Karpas-422 (cell line): ENCODE measurements at regions not wholly inside any gene's neighbourhood (a gene's known extent, or its start where the extent isn't known, plus 50 kb on each side); places are given as distances from the start of the nearest gene placed in this dataset.
"Not testable (repeated sequence)": the region's sequence is repeated elsewhere in the genome, so short reads cannot be mapped to it uniquely, and the experiment has no call there.

Source experiments
- DNase-seq: peaks from one replicate; pipeline ENCODE4 v3.0.0-alpha.2; 2015
- H2AFZ ChIP-seq: fragments of 200-600 bp; sonication (generic); 2 replicates; pipeline ENCODE4 v1.6.1; 2014; ENCODE audit warnings: antibody characterized with exemption, low read length, mixed read lengths
- H3K27ac ChIP-seq: fragments of 200-600 bp; sonication (generic); 2 replicates; pipeline ENCODE4 v1.5.1; 2014; ENCODE audit warnings: mild to moderate bottlenecking, low read length, moderate library complexity
- H3K27me3 ChIP-seq: fragments of 200-600 bp; sonication (generic); 2 replicates; pipeline ENCODE4 v1.6.1; 2014; ENCODE audit warnings: low read length, mixed read lengths
- H3K36me3 ChIP-seq: fragments of 200-600 bp; sonication (generic); 2 replicates; pipeline ENCODE4 v1.6.1; 2014; ENCODE audit warnings: low read length, mixed read lengths; ENCODE audit not compliant: insufficient read depth
- H3K4me1 ChIP-seq: fragments of 200-600 bp; sonication (generic); 2 replicates; pipeline ENCODE4 v1.6.1; 2014; ENCODE audit warnings: mild to moderate bottlenecking, low read length, mixed read lengths
- H3K4me2 ChIP-seq: fragments of 200-600 bp; sonication (generic); 2 replicates; pipeline ENCODE4 v1.6.1; 2014; ENCODE audit warnings: low read length, low read depth, mild to moderate bottlenecking; ENCODE audit not compliant: poor library complexity, severe bottlenecking
- H3K4me3 ChIP-seq: fragments of 200-600 bp; sonication (generic); 2 replicates; pipeline ENCODE4 v1.5.1; 2014; ENCODE audit warnings: mild to moderate bottlenecking, antibody characterized with exemption, low read length, mixed read lengths
- H3K79me2 ChIP-seq: fragments of 200-600 bp; sonication (generic); 2 replicates; pipeline ENCODE4 v1.6.1; 2014; ENCODE audit warnings: mild to moderate bottlenecking, low read length, mixed read lengths
- H3K9ac ChIP-seq: fragments of 200-600 bp; sonication (generic); 2 replicates; pipeline ENCODE4 v1.6.0; 2014; ENCODE audit warnings: low read length
- H3K9me2 ChIP-seq: fragments of 200-600 bp; sonication (generic), shearing (Covaris generic); replicated peaks from 2 replicates; pipeline ENCODE4 v1.6.0; 2014; ENCODE audit warnings: mild to moderate bottlenecking, low read length, moderate library complexity; ENCODE audit not compliant: insufficient read depth
- H3K9me3 ChIP-seq: fragments of 300-700, 200-600 bp; sonication (generic); 2 replicates; pipeline ENCODE4 v1.6.1; 2014; ENCODE audit warnings: low read length, mixed read lengths
- H4K20me1 ChIP-seq: fragments of 200-600 bp; sonication (generic); 2 replicates; pipeline ENCODE4 v1.6.1; 2014; ENCODE audit warnings: mild to moderate bottlenecking, antibody characterized with exemption, low read length, low read depth; ENCODE audit not compliant: insufficient read depth

- no peak overlapping the region for H2AFZ ChIP-seq
- peaks cover 9% of the 10 kb centered on the region; the same call in 1 of the 2 replicates for H3K9me3 ChIP-seq
- no peaks in the 10 kb centered on the region for H3K9me2 ChIP-seq
- no peak for DNase-seq
- no peak overlapping the region for H3K4me3 ChIP-seq
- no peaks in the 10 kb centered on the region for H3K4me1 ChIP-seq
- no peak overlapping the region for H3K9ac ChIP-seq
- H3K79me2 ChIP-seq = no peaks in the 10 kb centered on the region
- H3K27ac ChIP-seq = no peak overlapping the region
- H3K27me3 ChIP-seq = no peaks in the 10 kb centered on the region
- H4K20me1 ChIP-seq = no peaks in the 10 kb centered on the region
- H3K4me2 ChIP-seq = no peak overlapping the region
- no peaks in the 10 kb centered on the region for H3K36me3 ChIP-seq
Measured at GRCh38 chr5:92944337-92944736, 636.7 kb downstream of the NR2F1-AS1 start.

- Histone ChIP-seq H3K36me3 (no peaks in the 10 kb centered on the region), H3K9me2 (no peaks in the 10 kb centered on the region), H3K9me3 (peaks cover 6% of the 10 kb centered on the region; the same call in 1 of the 2 replicates), H3K4me2 (no peak overlapping the region), H2AFZ (no peak overlapping the region), H3K27me3 (no peaks in the 10 kb centered on the region), H3K27ac (no peak overlapping the region), H4K20me1 (no peaks in the 10 kb centered on the region), H3K4me1 (no peaks in the 10 kb centered on the region), H3K9ac (no peak overlapping the region), H3K79me2 (no peaks in the 10 kb centered on the region), H3K4me3 (no peak overlapping the region)
- DNase-seq = no peak
Measured at GRCh38 chr5:92942762-92943161, 638.3 kb downstream of the NR2F1-AS1 start.

GRCh38 chr5:92941806-92942205 lies 639.2 kb downstream of the NR2F1-AS1 start:
- H3K79me2 ChIP-seq = no peaks in the 10 kb centered on the region
- no peaks in the 10 kb centered on the region for H3K36me3 ChIP-seq
- no peaks in the 10 kb centered on the region for H3K9me2 ChIP-seq
- no peak overlapping the region for H3K4me3 ChIP-seq
- H3K27me3 ChIP-seq = no peaks in the 10 kb centered on the region
- no peak overlapping the region for H3K27ac ChIP-seq
- H4K20me1 ChIP-seq = no peaks in the 10 kb centered on the region
- no peak for DNase-seq
- no peak overlapping the region for H3K9ac ChIP-seq
- H3K4me2 ChIP-seq = no peak overlapping the region
- peaks cover 6% of the 10 kb centered on the region; the same call in 1 of the 2 replicates for H3K9me3 ChIP-seq
- H3K4me1 ChIP-seq = no peaks in the 10 kb centered on the region
- no peak overlapping the region for H2AFZ ChIP-seq

- peaks cover 15% of the 10 kb centered on the region; the same call in 1 of the 2 replicates for H3K9me3 ChIP-seq
- H3K9ac ChIP-seq = no peak overlapping the region
- no peaks in the 10 kb centered on the region for H3K4me1 ChIP-seq
- no peaks in the 10 kb centered on the region for H4K20me1 ChIP-seq
- H3K4me2 ChIP-seq = no peak overlapping the region
- no peak overlapping the region for H3K4me3 ChIP-seq
- no peaks in the 10 kb centered on the region for H3K9me2 ChIP-seq
- DNase-seq = no peak
- no peak overlapping the region for H3K27ac ChIP-seq
- H3K79me2 ChIP-seq = no peaks in the 10 kb centered on the region
- H2AFZ ChIP-seq = no peak overlapping the region
- no peaks in the 10 kb centered on the region for H3K36me3 ChIP-seq
- no peaks in the 10 kb centered on the region for H3K27me3 ChIP-seq
Measured at GRCh38 chr5:92939428-92939827, 641.6 kb downstream of the NR2F1-AS1 start.

- H3K9ac ChIP-seq, H4K20me1 ChIP-seq, H3K27ac ChIP-seq, H3K27me3 ChIP-seq, H3K4me2 ChIP-seq, H3K4me1 ChIP-seq, DNase-seq, H3K4me3 ChIP-seq, H3K79me2 ChIP-seq, H3K9me2 ChIP-seq, H2AFZ ChIP-seq, H3K36me3 ChIP-seq: not testable (repeated sequence)
- H3K9me3 ChIP-seq = peaks cover 14% of the 10 kb centered on the region; the same call in 1 of the 2 replicates
Measured at GRCh38 chr5:92937396-92937795, 643.6 kb downstream of the NR2F1-AS1 start.

GRCh38 chr5:92930057-92930456 lies 651.0 kb downstream of the NR2F1-AS1 start:
- H3K4me3 ChIP-seq = no peak overlapping the region
- no peaks in the 10 kb centered on the region for H3K27me3 ChIP-seq
- no peaks in the 10 kb centered on the region for H4K20me1 ChIP-seq
- DNase-seq = no peak
- H3K4me2 ChIP-seq = no peak overlapping the region
- no peak overlapping the region for H2AFZ ChIP-seq
- no peak overlapping the region for H3K9ac ChIP-seq
- no peaks in the 10 kb centered on the region for H3K9me2 ChIP-seq
- H3K36me3 ChIP-seq = no peaks in the 10 kb centered on the region
- H3K4me1 ChIP-seq = no peaks in the 10 kb centered on the region
- H3K27ac ChIP-seq = no peak overlapping the region
- H3K9me3 ChIP-seq = peaks cover 12% of the 10 kb centered on the region; the same call in 1 of the 2 replicates
- no peaks in the 10 kb centered on the region for H3K79me2 ChIP-seq

- Histone ChIP-seq H3K27ac (no peak overlapping the region), H2AFZ (no peak overlapping the region), H3K36me3 (no peaks in the 10 kb centered on the region), H4K20me1 (no peaks in the 10 kb centered on the region), H3K27me3 (no peaks in the 10 kb centered on the region), H3K9me2 (no peaks in the 10 kb centered on the region), H3K4me3 (no peak overlapping the region), H3K79me2 (no peaks in the 10 kb centered on the region), H3K9me3 (0 out of 2 replicates have a peak, but pooled peaks cover 3% of the 10 kb centered on the region), H3K4me1 (no peaks in the 10 kb centered on the region), H3K9ac (no peak overlapping the region), H3K4me2 (no peak overlapping the region)
- DNase-seq = no peak
Measured at GRCh38 chr5:92927291-92927778, 653.7 kb downstream of the NR2F1-AS1 start.

GRCh38 chr5:92923885-92924284 lies 657.1 kb downstream of the NR2F1-AS1 start:
- no peak for DNase-seq
- Histone ChIP-seq H4K20me1 (no peaks in the 10 kb centered on the region), H3K9ac (no peak overlapping the region), H3K4me2 (no peak overlapping the region), H3K4me1 (no peaks in the 10 kb centered on the region), H3K4me3 (no peak overlapping the region), H2AFZ (no peak overlapping the region), H3K9me2 (no peaks in the 10 kb centered on the region), H3K27me3 (no peaks in the 10 kb centered on the region), H3K79me2 (no peaks in the 10 kb centered on the region), H3K36me3 (no peaks in the 10 kb centered on the region), H3K9me3 (0 out of 2 replicates have a peak, but pooled peaks cover 3% of the 10 kb centered on the region), H3K27ac (no peak overlapping the region)
